ENCODE measurements at regions not wholly inside any gene's neighbourhood (a gene's known extent, or its start where the extent isn't known, plus 50 kb on each side); places are given as distances from the start of the nearest gene placed in this dataset.

GRCh38 chr4:14532436-14532835 lies 469.8 kb upstream of the CPEB2 start:
- in situ Hi-C loops (cut with MboI; ENCODE audit: low sequenced_read_pairs, unreplicated experiment), result no loop called here
- no peak for DNase-seq (ENCODE audit: low spot score)
- TF ChIP-seq, protein P1, sequence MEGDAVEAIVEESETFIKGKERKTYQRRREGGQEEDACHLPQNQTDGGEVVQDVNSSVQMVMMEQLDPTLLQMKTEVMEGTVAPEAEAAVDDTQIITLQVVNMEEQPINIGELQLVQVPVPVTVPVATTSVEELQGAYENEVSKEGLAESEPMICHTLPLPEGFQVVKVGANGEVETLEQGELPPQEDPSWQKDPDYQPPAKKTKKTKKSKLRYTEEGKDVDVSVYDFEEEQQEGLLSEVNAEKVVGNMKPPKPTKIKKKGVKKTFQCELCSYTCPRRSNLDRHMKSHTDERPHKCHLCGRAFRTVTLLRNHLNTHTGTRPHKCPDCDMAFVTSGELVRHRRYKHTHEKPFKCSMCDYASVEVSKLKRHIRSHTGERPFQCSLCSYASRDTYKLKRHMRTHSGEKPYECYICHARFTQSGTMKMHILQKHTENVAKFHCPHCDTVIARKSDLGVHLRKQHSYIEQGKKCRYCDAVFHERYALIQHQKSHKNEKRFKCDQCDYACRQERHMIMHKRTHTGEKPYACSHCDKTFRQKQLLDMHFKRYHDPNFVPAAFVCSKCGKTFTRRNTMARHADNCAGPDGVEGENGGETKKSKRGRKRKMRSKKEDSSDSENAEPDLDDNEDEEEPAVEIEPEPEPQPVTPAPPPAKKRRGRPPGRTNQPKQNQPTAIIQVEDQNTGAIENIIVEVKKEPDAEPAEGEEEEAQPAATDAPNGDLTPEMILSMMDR (IDR thresholded peaks at IDR 0.05; ENCODE audit: borderline replicate concordance, control extremely low read depth, extremely low read depth, insufficient read depth, missing control alignments), result no peak

DNA sequence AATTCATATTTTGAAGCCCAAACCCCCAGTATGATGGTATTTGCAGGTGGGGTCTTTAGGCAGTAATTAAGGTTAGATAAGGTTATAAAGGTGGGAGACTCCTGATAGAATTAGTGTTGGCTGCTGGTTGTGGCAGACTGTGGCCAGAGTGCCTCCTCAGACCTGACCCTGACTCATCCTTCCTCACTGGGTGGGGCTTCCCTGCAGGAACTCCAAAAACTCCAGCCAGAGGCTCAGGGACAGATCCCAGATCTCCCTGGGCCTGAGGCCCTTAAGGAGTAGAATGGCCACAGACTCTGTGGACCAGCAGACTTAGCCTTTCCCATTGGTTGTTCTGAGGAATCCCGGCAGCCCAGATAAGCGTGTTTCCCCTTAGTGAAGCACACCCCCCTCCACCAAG lies 463.0 kb upstream of the CPEB2 start:
- in situ Hi-C loops (cut with MboI; ENCODE audit: low sequenced_read_pairs, unreplicated experiment), result no loop called here
- TF ChIP-seq, protein P1 (IDR thresholded peaks at IDR 0.05; ENCODE audit: borderline replicate concordance, control extremely low read depth, extremely low read depth, insufficient read depth, missing control alignments), result no peak
- no peak for DNase-seq (ENCODE audit: low spot score)

GRCh38 chr4:14545163-14545562 lies 457.1 kb upstream of the CPEB2 start:
- TF ChIP-seq, protein P1 (IDR thresholded peaks at IDR 0.05; ENCODE audit: borderline replicate concordance, control extremely low read depth, extremely low read depth, insufficient read depth, missing control alignments), result no peak
- no peak for DNase-seq (ENCODE audit: low spot score)
- in situ Hi-C loops (cut with MboI; ENCODE audit: low sequenced_read_pairs, unreplicated experiment), result no loop called here

GRCh38 chr4:14545807-14546206 lies 456.5 kb upstream of the CPEB2 start:
- DNase-seq (ENCODE audit: low spot score), result no peak
- in situ Hi-C loops (cut with MboI; ENCODE audit: low sequenced_read_pairs, unreplicated experiment), result no loop called here
- TF ChIP-seq, protein P1 (IDR thresholded peaks at IDR 0.05; ENCODE audit: borderline replicate concordance, control extremely low read depth, extremely low read depth, insufficient read depth, missing control alignments), result no peak

DNA sequence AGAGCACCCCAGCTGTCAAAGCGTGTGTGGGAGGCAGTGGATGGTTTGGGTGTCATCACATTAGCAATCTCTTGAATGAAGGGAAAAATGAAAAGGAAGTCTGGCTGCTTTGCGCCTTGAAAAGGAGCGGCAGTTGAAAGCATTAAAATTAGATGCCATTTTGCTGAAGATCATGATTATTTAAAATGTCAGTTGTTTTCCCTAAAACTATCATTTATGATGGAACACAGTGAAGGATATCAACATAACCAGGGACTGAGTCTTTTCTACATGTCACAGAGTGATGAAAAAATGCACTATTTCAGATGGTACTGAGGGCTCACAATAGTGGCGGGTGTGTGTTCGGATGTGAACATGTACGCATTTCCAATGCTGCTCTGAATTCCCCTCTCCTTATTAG lies 450.2 kb upstream of the CPEB2 start:
- TF ChIP-seq, protein P1 (IDR thresholded peaks at IDR 0.05; ENCODE audit: borderline replicate concordance, control extremely low read depth, extremely low read depth, insufficient read depth, missing control alignments), result no peak
- in situ Hi-C loops (cut with MboI; ENCODE audit: low sequenced_read_pairs, unreplicated experiment), result no loop called here
- DNase-seq (ENCODE audit: low spot score), result no peak

DNA sequence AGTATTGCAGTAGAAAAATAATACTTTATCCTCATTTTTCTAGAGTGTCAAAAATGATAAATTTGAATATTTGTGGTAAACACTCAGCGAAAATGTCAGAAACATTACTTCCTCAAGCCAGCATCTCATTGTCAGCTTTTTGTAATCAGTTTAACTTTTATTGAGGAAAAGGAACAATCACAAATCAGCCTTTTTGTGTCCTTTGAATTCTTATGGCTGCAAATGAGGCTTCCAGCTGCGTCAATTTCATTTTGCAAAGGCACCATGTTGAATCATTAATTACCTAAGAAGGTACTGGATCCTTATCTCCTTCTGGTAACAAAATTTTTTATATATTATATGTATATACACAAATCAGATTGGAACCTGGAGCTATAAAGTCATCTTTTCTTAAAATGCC lies 442.6 kb upstream of the CPEB2 start:
- no peak for DNase-seq (ENCODE audit: low spot score)
- in situ Hi-C loops (cut with MboI; ENCODE audit: low sequenced_read_pairs, unreplicated experiment), result no loop called here
- TF ChIP-seq, protein P1 (IDR thresholded peaks at IDR 0.05; ENCODE audit: borderline replicate concordance, control extremely low read depth, extremely low read depth, insufficient read depth, missing control alignments), result no peak

GRCh38 chr4:14560577-14560976 lies 441.7 kb upstream of the CPEB2 start:
- no peak for DNase-seq (ENCODE audit: low spot score)
- in situ Hi-C loops (cut with MboI; ENCODE audit: low sequenced_read_pairs, unreplicated experiment), result no loop called here

More at GRCh38 chr4:14560577-14560976, 441.7 kb upstream of the CPEB2 start:
- TF ChIP-seq, protein P1 (IDR thresholded peaks at IDR 0.05; ENCODE audit: borderline replicate concordance, control extremely low read depth, extremely low read depth, insufficient read depth, missing control alignments), result no peak
